T-helper 1 cell (primary cell): ENCODE measurements at regions not wholly inside any gene's neighbourhood (a gene's known extent, or its start where the extent isn't known, plus 50 kb on each side); places are given as distances from the start of the nearest gene placed in this dataset.

Experiments
- DNase-seq, 5 donors: peaks; one replicate each; pipeline ENCODE4 v3.0.0-alpha.2; 2012 to 2020

- no peak for DNase-seq
Observed at GRCh38 chr2:56713978-56714377, 530.2 kb downstream of the CCDC85A start.

- no peak for DNase-seq
Observed at GRCh38 chr2:56714400-56714799, 530.6 kb downstream of the CCDC85A start.

GRCh38 chr2:56715683-56716082 is 531.9 kb downstream of the CCDC85A start:
- DNase-seq = no peak

GRCh38 chr2:56718413-56718812 is 534.6 kb downstream of the CCDC85A start:
- DNase-seq = no peak

- DNase-seq = no peak
Observed at GRCh38 chr2:56729212-56729611, 545.4 kb downstream of the CCDC85A start.

GRCh38 chr2:56732946-56733345 is 549.2 kb downstream of the CCDC85A start:
- no peak for DNase-seq

GRCh38 chr2:56739413-56739812 is 555.6 kb downstream of the CCDC85A start:
- no peak for DNase-seq

GRCh38 chr2:56741601-56742102 is 557.9 kb downstream of the CCDC85A start:
- DNase-seq = no peak

- no peak for DNase-seq
Observed at GRCh38 chr2:56743807-56744206, 560.0 kb downstream of the CCDC85A start.

- no peak for DNase-seq
Observed at GRCh38 chr2:56749152-56749752, 565.5 kb downstream of the CCDC85A start.

GRCh38 chr2:56753182-56753581 is 569.4 kb downstream of the CCDC85A start:
- DNase-seq = no peak

- DNase-seq = no peak
Observed at GRCh38 chr2:56754066-56754615, 570.4 kb downstream of the CCDC85A start.

GRCh38 chr2:56754627-56755026 is 570.8 kb downstream of the CCDC85A start:
- no peak for DNase-seq

GRCh38 chr2:56757884-56758545 is 574.2 kb downstream of the CCDC85A start:
- no peak for DNase-seq

GRCh38 chr2:56763683-56764082 is 579.9 kb downstream of the CCDC85A start:
- DNase-seq = no peak

- no peak for DNase-seq
Observed at GRCh38 chr2:56768973-56769372, 585.2 kb downstream of the CCDC85A start.

- DNase-seq = no peak
Observed at GRCh38 chr2:56770490-56770889, 586.7 kb downstream of the CCDC85A start.

- no peak for DNase-seq
Observed at GRCh38 chr2:56784046-56784445, 600.3 kb downstream of the CCDC85A start.

- no peak for DNase-seq
Observed at GRCh38 chr2:56801214-56801613, 617.4 kb downstream of the CCDC85A start.

- DNase-seq = no peak
Observed at GRCh38 chr2:56801770-56802169, 618.0 kb downstream of the CCDC85A start.

- no peak for DNase-seq
Observed at GRCh38 chr2:56803596-56803995, 619.8 kb downstream of the CCDC85A start.

- DNase-seq = no peak
Observed at GRCh38 chr2:56806924-56807323, 623.1 kb downstream of the CCDC85A start.

GRCh38 chr2:56807861-56808260 is 624.1 kb downstream of the CCDC85A start:
- no peak for DNase-seq

- no peak for DNase-seq
Observed at GRCh38 chr2:56811401-56811800, 627.6 kb downstream of the CCDC85A start.
